Lower lobe of right lung (tissue), 2 donors: ENCODE measurements at regions not wholly inside any gene's neighbourhood (a gene's known extent, or its start where the extent isn't known, plus 50 kb on each side); places are given as distances from the start of the nearest gene placed in this dataset.

Source experiments
- ATAC-seq, 2 donors: fragments of 200-7000 bp; cut with Tn5 transposase; one replicate each; pipeline ENCODE4 v1.9.1; 2020 to 2022; ENCODE audit warnings: mild to moderate bottlenecking in 2 of 2, moderate library complexity in 2 of 2
- DNase-seq: peaks from one replicate; pipeline ENCODE4 v3.0.0-alpha.2; 2020
- H3K27ac ChIP-seq: fragments of 200-600 bp; one replicate; pipeline ENCODE4 v1.8.0; 2022
- H3K27me3 ChIP-seq: fragments of 200-600 bp; one replicate; pipeline ENCODE4 v1.8.0; 2022; ENCODE audit warnings: low read depth
- H3K36me3 ChIP-seq: fragments of 200-600 bp; one replicate; pipeline ENCODE4 v1.8.0; 2022; ENCODE audit warnings: mild to moderate bottlenecking
- H3K4me1 ChIP-seq: fragments of 200-600 bp; one replicate; pipeline ENCODE4 v1.8.0; 2022
- H3K4me3 ChIP-seq: fragments of 200-600 bp; one replicate; pipeline ENCODE4 v1.8.0; 2022; ENCODE audit warnings: mild to moderate bottlenecking
- H3K9me3 ChIP-seq: fragments of 200-600 bp; one replicate; pipeline ENCODE4 v1.8.0; 2022
- intact Hi-C: fragments of 100-400 bp; cut with DNase I; formaldehyde crosslinking; loops from one replicate; pipeline ENCODE4 v1.11.0; 2022
- TF ChIP-seq, protein P1 (sequence below): fragments of 200-600 bp; IDR thresholded peaks from one replicate; pipeline ENCODE4 v1.8.0; 2022; ENCODE audit warnings: antibody characterized with exemption, mild to moderate bottlenecking
- donor health status: DM: no; HTN: yes; CAD: no; lungs with severe emphysema.

DNA sequence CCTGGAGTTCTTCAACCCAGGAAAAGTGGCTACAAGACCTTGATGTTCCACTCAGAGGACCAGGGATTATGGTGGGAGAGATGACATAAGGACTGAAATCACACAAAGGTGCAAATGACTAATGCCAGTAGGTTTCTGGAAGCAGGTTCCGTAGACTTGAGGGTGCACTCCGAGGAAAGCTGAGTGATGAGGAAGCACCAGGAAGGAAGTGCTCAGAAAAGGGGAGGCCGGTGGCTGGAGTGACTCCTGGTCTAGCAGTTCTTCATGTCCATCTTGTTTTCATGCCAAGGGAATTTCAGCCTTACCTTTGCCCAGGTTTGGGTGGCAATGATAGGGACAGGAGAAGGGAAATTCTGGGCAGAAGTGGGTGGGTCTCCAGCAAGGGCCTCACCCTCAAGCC is 74.5 kb downstream of the TMEM17 start:
- TF ChIP-seq, protein P1, sequence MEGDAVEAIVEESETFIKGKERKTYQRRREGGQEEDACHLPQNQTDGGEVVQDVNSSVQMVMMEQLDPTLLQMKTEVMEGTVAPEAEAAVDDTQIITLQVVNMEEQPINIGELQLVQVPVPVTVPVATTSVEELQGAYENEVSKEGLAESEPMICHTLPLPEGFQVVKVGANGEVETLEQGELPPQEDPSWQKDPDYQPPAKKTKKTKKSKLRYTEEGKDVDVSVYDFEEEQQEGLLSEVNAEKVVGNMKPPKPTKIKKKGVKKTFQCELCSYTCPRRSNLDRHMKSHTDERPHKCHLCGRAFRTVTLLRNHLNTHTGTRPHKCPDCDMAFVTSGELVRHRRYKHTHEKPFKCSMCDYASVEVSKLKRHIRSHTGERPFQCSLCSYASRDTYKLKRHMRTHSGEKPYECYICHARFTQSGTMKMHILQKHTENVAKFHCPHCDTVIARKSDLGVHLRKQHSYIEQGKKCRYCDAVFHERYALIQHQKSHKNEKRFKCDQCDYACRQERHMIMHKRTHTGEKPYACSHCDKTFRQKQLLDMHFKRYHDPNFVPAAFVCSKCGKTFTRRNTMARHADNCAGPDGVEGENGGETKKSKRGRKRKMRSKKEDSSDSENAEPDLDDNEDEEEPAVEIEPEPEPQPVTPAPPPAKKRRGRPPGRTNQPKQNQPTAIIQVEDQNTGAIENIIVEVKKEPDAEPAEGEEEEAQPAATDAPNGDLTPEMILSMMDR = no peak
- intact Hi-C loops = no loop called here
- no peak for DNase-seq

DNA sequence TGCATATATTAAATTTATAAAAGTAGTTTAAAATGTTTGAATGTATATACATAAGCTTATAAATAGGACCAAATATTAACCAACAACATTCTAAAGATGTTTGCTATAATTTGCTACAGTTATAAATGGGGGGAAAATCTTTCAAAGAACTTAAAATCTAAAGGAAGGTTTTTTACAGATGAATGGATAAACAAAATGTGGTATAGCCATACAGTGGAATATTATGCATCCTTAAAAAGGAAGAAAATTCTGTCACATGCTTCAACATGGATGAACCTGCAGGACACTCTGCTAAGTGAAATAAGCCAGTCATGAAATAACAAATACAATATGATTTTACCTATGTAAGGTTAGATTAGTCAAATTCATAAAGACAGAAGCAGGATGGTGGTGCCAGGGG is 75.8 kb downstream of the TMEM17 start:
- no peaks in the 10 kb centered on the region for H3K27me3 ChIP-seq
- TF ChIP-seq, protein P1 = no peak
- intact Hi-C loops = no loop called here
- DNase-seq (no peak), ATAC-seq (no peak)
- no peaks in the 10 kb centered on the region for H3K9me3 ChIP-seq
- H3K36me3 ChIP-seq = no peaks in the 10 kb centered on the region
- H3K27ac ChIP-seq = no peak overlapping the region
- no peaks in the 10 kb centered on the region for H3K4me1 ChIP-seq
- no peak overlapping the region for H3K4me3 ChIP-seq

More for the DNA sequence above, 74.5 kb downstream of the TMEM17 start:
- no peaks in the 10 kb centered on the region for H3K27me3 ChIP-seq
- H3K4me1 ChIP-seq = no peaks in the 10 kb centered on the region
- no peak for ATAC-seq
- H3K36me3 ChIP-seq = no peaks in the 10 kb centered on the region
- H3K27ac ChIP-seq = no peak overlapping the region
- H3K4me3 ChIP-seq = no peak overlapping the region
- H3K9me3 ChIP-seq = no peaks in the 10 kb centered on the region

DNA sequence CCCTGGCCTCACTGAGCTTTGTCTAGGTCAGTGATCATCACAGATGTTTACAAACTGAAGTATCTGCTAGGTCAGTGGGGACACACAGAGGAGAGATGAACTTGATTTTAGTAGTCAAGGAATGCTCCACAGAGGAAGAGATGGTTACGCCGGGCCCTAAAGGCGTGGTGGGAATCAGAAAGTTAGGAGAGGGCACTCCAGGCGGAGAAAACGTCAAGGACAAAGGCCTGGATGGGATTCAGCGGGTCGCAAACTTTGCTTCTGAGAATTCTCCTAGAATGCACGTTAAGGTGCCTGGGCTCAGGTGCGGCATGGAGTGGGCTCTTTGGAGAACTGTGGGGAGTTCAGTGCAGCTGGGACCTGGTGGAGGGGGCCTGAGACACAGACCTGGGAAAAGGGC is 78.8 kb downstream of the TMEM17 start:
- intact Hi-C loops = no loop called here
- DNase-seq (no peak), ATAC-seq (no peak)
- TF ChIP-seq, protein P1 = no peak
- Histone ChIP-seq H3K4me3 (no peak overlapping the region), H3K27me3 (no peaks in the 10 kb centered on the region), H3K4me1 (no peaks in the 10 kb centered on the region), H3K27ac (no peak overlapping the region), H3K36me3 (no peaks in the 10 kb centered on the region), H3K9me3 (no peaks in the 10 kb centered on the region)

DNA sequence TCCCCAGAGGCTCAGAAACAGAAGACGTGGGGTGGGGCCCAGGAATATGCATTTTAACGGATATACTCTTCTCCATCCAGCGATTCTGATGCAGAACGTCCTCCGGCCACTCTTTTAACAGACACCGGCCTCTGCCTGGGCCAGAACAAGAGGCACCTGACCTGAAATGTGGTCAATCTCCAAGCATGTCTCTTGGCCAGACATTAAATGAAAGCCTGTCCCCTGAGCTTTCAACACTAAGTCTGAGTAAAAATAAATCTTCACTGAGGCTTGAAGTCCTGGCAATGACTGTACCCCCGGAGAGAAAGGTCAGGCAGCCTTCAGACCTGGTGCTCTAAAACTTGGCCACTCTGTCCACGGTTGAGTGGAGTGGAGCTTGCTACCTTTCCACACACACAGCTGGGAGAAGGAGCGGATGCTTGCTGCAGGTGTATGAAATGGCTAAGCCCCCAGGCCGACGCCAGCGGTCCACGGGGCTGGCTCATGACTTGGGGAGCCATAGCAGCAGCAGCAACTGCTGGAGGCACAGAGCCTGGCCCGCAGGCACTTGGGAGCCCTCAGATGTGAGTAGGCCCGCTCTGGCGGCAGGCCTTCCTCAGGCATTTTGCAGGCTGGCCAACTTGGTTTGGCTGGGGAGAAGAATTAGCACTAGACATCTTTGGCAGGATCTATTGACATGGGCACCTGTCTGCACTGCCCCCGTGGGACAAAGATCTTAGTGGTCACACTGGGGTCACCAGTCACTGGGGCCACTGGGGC is 79.7 kb downstream of the TMEM17 start:
- H3K4me1 ChIP-seq = no peaks in the 10 kb centered on the region
- H3K9me3 ChIP-seq = no peaks in the 10 kb centered on the region
- no peak for ATAC-seq
- H3K4me3 ChIP-seq = no peak overlapping the region
- TF ChIP-seq, protein P1 = no peak
- H3K36me3 ChIP-seq = no peaks in the 10 kb centered on the region
- no peak for DNase-seq
- H3K27me3 ChIP-seq = no peaks in the 10 kb centered on the region
- intact Hi-C loops = no loop called here
- H3K27ac ChIP-seq = no peak overlapping the region

DNA sequence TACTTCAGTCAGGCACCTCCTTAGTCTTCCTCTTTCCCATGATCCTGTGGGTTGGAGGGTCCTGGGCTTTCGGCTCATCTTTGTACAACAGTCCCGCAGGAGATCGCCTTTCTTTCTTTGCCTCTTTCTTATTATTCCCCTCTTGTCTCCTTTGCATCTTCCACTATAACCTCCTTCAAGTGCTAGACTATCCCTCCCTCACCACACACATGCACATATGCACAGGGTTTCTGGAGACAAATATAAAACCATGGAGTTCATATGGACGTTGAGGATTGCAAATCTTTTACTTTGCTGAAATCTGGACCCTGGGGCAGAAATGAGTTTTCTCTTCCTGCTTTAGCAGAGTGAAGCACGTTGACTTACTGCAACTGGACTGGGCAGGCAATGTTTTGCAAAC is 80.3 kb downstream of the TMEM17 start:
- intact Hi-C loops = no loop called here

More for the DNA sequence above, 80.3 kb downstream of the TMEM17 start:
- Histone ChIP-seq H3K27me3 (no peaks in the 10 kb centered on the region), H3K36me3 (no peaks in the 10 kb centered on the region), H3K27ac (no peak overlapping the region), H3K9me3 (no peaks in the 10 kb centered on the region), H3K4me1 (no peaks in the 10 kb centered on the region), H3K4me3 (no peak overlapping the region)
- DNase-seq (no peak), ATAC-seq (no peak)
- TF ChIP-seq, protein P1 = no peak
